ENCODE measurements at regions not wholly inside any gene's neighbourhood (a gene's known extent, or its start where the extent isn't known, plus 50 kb on each side); places are given as distances from the start of the nearest gene placed in this dataset.

DNA sequence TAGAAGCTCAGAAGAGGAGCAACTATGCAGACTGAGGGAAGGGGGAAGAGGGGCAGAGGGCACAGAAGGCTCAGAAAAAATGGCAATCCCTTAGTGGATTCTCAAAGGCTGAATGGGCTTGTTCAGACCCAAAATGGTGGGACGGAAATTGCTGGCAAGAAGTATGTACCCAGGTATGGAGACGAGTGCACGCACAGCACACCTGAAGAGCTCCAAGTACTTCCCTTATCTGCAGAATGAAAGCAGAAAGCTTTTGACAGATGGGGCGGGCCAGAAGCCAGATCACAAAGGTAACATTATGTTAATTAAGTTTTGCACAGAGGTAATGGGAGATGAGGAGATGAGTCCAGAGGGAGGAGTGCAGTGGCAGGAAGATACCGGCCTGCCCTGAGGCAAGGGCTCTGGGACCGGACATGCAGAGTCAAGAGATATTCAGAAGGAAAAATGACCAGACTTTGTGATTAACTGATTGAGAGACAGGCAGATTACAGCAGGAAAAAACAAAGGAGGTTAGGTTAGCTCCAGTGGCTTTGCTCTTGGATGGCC, 138.1 kb upstream of the PIK3R1 start:
- TF ChIP-seq, protein P1, sequence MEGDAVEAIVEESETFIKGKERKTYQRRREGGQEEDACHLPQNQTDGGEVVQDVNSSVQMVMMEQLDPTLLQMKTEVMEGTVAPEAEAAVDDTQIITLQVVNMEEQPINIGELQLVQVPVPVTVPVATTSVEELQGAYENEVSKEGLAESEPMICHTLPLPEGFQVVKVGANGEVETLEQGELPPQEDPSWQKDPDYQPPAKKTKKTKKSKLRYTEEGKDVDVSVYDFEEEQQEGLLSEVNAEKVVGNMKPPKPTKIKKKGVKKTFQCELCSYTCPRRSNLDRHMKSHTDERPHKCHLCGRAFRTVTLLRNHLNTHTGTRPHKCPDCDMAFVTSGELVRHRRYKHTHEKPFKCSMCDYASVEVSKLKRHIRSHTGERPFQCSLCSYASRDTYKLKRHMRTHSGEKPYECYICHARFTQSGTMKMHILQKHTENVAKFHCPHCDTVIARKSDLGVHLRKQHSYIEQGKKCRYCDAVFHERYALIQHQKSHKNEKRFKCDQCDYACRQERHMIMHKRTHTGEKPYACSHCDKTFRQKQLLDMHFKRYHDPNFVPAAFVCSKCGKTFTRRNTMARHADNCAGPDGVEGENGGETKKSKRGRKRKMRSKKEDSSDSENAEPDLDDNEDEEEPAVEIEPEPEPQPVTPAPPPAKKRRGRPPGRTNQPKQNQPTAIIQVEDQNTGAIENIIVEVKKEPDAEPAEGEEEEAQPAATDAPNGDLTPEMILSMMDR (tag by site-specific recombination; IDR thresholded peaks at IDR 0.05): no peak
- TF ChIP-seq, protein P2, sequence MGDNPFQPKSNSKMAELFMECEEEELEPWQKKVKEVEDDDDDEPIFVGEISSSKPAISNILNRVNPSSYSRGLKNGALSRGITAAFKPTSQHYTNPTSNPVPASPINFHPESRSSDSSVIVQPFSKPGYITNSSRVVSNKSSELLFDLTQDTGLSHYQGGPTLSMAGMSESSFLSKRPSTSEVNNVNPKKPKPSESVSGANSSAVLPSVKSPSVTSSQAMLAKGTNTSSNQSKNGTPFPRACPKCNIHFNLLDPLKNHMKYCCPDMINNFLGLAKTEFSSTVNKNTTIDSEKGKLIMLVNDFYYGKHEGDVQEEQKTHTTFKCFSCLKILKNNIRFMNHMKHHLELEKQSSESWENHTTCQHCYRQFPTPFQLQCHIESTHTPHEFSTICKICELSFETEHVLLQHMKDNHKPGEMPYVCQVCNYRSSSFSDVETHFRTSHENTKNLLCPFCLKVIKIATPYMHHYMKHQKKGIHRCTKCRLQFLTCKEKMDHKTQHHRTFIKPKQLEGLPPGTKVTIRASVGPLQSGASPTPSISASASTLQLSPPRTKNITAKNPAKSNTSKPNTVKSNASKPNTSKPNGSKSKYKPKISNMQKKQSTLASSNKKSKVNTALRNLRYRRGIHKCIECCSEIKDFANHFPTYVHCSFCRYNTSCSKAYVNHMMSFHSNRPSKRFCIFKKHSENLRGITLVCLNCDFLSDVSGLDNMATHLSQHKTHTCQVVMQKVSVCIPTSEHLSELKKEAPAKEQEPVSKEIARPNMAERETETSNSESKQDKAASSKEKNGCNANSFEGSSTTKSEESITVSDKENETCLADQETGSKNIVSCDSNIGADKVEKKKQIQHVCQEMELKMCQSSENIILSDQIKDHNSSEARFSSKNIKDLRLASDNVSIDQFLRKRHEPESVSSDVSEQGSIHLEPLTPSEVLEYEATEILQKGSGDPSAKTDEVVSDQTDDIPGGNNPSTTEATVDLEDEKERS (tag by site-specific recombination; IDR thresholded peaks at IDR 0.05): no peak
- no peak for TF ChIP-seq ZNF670 (tag by site-specific recombination; IDR thresholded peaks at IDR 0.05; ENCODE audit: low read depth)

Data from HEK293 (cell line).